GM12873 (cell line): ENCODE measurements at regions not wholly inside any gene's neighbourhood (a gene's known extent, or its start where the extent isn't known, plus 50 kb on each side); places are given as distances from the start of the nearest gene placed in this dataset.

Experiments
- CTCF ChIP-seq: IDR thresholded peaks from 2 replicates; pipeline ENCODE4 v1.5.1; 2012; ENCODE audit warnings: low read depth, mild to moderate bottlenecking, moderate library complexity, low read length, control low read depth; ENCODE audit not compliant: insufficient read depth; ENCODE audit errors: missing control alignments

DNA sequence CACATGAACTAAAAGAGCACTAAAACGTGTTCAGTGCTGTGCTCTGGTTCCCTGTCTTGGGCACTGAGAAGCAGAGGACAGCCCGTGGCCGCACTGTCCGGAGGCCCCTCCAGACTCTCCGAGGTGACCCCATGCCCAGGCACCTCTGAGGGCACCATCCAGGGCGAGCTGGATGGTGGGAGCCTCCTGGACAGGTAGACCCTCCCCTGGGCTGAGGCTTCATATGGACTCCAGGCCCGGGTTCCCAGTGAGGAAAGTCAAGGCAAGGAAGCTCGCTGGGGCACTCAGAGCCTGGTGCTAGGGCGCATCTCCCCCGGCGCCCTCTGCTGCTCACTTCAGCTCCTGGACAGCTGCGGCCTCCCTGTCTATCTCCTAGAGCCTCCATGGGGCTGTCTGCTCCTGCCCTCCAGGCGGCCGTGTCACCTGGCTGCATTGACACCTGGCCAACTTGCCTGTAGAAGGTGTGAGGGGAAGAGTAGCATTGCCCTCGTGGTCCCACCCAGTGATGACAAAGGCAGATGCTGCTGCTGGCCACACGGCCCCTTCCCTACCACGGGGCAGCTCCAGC lies 178.2 kb upstream of the IRX1 start:
- no peak for TF ChIP-seq CTCF

GRCh38 chr5:3414371-3414770 lies 181.3 kb upstream of the IRX1 start:
- TF ChIP-seq CTCF = no peak

GRCh38 chr5:3412146-3412545 lies 183.5 kb upstream of the IRX1 start:
- no peak for TF ChIP-seq CTCF

DNA sequence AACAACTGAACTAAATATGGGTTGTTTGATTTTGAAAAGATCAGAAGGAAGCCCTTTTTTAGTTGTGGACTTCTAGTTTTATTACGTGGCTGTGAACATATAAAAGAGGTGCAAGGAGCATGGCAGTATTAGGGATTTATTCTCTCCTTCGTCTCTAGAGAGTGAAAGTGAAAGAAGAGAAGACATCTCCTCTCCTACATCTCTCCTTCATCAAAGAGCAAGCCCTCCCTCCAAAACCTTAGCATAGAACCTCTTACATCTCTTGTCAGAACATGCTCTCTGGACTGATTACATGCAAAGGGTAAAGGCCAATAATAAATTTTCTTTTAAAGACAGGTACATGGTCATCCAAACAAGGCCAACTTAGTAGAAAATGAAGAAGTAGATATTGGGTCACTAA lies 184.3 kb upstream of the IRX1 start:
- no peak for TF ChIP-seq CTCF

DNA sequence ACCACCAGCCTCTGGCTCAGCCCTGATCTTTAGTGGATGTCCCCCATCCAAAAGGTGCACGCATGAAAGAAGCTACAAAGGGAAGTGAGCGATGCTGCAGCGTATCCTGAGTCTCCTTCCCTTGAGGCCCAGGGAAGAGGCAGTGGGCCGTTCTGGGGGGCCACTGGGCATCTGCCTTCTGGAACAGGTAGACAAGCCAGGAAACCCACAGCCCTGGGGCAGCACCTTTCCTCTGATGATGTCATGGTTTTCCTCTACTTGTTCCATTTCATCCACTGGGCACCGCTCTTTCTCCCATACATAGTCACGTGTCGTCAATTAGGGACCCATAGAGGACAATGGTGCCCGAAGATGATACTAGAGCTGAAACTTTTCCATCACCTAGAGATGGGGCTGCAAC lies 194.0 kb upstream of the IRX1 start:
- TF ChIP-seq CTCF = no peak

GRCh38 chr5:3400659-3401058 lies 195.0 kb upstream of the IRX1 start:
- no peak for TF ChIP-seq CTCF

GRCh38 chr5:3394891-3395599 lies 200.6 kb upstream of the IRX1 start:
- TF ChIP-seq CTCF = no peak
